Mononuclear cell (primary cell): ENCODE measurements at regions not wholly inside any gene's neighbourhood (a gene's known extent, or its start where the extent isn't known, plus 50 kb on each side); places are given as distances from the start of the nearest gene placed in this dataset.
"Not testable (repeated sequence)": the region's sequence is repeated elsewhere in the genome, so short reads cannot be mapped to it uniquely, and the experiment has no call there.

Source experiments
- H3K27me3 ChIP-seq: 2 replicates; pipeline ENCODE4 v1.6.0; 2011; ENCODE audit warnings: low read length, control low read depth; ENCODE audit not compliant: insufficient read depth
- H3K4me1 ChIP-seq: 2 replicates; pipeline ENCODE4 v1.5.1; 2011; ENCODE audit warnings: mild to moderate bottlenecking, low read length, control low read depth; ENCODE audit not compliant: insufficient read depth
- H3K4me3 ChIP-seq: 2 replicates; pipeline ENCODE4 v1.5.1; 2011; ENCODE audit warnings: mild to moderate bottlenecking, low read length, moderate library complexity
- H3K9me3 ChIP-seq: 2 replicates; pipeline ENCODE4 v1.5.1; 2011; ENCODE audit warnings: low read depth, mild to moderate bottlenecking, control low read depth, low read length

DNA sequence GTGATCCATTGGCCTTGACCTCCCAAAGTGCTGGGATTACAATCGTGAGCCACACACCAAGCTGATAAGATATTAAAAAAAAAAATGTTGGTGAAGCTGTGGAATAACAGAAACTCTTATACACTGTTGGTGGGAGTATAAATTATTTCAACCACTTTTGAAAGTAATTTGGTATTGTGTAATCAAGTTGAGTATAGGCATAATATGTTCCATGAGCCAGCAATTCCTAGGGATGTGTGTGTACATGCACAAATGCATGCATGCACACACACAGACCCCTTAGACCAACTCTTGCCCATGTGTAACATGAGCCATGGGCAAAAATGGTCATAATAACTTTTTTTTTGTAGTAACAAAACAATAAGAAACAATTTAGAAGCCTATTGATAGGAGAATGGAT is 130.2 kb upstream of the ANKRD28 start:
- H3K9me3 ChIP-seq, result no peaks in the 10 kb centered on the region
- peaks cover 2% of the 10 kb centered on the region for H3K27me3 ChIP-seq
- no peak overlapping the region for H3K4me3 ChIP-seq
- H3K4me1 ChIP-seq, result peaks cover 3% of the 10 kb centered on the region

DNA sequence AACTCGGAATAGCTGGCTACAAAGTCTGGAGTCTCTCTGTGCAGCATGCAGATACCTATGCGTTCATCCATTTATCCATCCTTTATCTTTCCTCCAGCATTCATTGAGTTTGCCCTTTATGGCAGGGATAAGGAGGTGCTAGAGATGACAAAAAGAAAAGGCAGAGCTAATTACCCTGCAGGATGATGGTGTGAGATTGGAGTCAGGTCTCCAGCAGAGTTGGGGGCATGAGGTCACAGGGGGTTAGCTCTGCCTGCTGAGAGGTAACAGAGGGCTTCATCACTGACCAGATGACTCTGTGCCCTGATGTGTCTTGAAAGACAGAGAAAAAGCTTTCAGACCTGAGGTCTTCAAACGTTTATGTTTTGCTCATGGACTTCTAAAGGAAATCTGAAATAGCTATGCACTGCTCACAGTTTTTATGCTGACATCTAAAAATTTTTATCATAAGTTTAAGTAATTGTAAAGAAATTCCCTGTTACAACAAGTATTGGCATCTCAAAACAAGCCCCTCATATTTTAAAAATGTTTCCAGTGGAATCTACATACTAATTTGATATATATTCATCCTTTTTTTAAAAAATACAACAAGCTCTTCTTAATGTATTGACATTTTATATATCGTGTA is 132.3 kb upstream of the ANKRD28 start:
- no peaks in the 10 kb centered on the region for H3K9me3 ChIP-seq
- H3K4me1 ChIP-seq, result peaks cover 3% of the 10 kb centered on the region
- no peak overlapping the region for H3K4me3 ChIP-seq
- H3K27me3 ChIP-seq, result peaks cover 2% of the 10 kb centered on the region

DNA sequence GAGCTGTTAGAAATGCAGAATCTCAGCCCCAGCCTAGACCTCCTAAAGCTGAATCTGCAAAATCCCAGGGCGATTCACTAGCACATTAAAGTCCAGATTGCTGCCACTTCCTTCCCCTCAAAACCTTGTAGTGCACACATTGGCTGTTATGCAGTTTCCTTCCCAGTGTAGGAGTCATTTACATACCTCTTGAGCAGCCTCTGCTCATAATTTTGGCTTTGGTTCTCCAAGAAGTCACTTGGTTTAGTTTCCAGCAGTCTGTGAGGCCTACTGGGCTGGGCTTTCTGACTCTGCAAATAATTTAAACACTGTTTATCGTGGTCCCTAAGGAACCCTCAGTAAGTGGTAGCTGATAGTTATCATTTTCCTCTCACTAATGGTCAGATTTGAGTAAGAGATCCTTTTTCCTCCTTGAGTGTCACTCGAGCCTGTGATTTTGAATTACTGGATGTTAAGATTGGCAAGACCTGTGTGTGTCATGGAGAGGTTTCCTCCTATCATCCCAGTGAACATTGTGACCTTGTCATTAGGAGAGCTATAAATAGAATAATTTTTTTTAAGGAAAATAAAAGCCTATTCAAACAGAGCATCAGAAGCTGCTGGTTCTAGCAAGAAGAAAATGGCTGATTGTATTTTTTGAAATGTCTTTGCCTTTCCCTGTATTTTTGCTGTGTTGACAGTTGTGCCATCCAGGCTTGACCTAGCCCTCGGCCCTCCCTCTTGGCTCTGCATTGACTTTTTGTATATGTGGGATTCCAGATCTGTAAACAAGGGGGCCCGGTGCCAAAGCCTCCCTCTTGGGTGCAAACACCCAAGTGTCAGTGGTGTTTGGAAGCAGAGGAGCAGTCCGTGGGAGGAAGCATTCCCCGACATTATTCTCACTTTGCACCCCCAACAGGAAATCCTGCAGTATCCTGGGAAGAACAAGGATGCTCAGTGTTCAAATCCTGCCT is 134.8 kb upstream of the ANKRD28 start:
- Histone ChIP-seq H3K9me3 (no peaks in the 10 kb centered on the region), H3K4me3 (no peak overlapping the region), H3K27me3 (peaks cover 2% of the 10 kb centered on the region), H3K4me1 (peaks cover 3% of the 10 kb centered on the region)

DNA sequence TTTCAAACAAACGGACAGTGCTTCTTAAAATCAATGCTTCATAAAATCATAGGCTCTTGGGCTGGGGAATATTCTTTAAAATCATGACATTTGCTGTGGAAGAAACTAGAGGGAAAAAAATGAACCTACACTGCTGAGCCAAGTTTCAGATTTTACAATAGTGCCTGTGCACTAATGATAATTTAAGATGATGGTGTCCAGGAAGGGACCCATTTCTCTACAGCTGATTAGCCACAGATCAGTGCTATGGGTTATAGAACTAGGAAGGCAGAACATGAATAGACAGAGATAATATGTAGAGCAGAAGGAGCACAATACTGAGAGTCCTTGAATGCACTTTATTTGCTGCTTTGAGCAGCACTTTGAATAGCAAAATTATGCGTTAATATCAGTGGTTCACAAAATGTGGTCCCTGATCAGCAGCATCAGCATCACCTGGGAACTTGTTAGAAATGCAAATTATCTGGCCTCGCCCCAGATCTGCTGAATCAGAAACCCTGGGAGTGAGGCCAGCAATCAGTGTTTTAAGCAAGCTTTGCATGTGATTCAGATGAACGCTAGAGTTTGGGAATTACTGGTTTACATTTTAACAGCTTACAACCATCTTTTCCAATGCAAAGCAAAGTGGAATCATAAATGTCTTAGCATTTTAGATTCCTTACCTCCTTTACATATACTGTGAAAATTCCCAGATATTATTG is 135.8 kb upstream of the ANKRD28 start:
- H3K4me3 ChIP-seq, result no peak overlapping the region
- H3K27me3 ChIP-seq, result no peaks in the 10 kb centered on the region
- H3K9me3 ChIP-seq, result no peaks in the 10 kb centered on the region
- H3K4me1 ChIP-seq, result peaks cover 3% of the 10 kb centered on the region

DNA sequence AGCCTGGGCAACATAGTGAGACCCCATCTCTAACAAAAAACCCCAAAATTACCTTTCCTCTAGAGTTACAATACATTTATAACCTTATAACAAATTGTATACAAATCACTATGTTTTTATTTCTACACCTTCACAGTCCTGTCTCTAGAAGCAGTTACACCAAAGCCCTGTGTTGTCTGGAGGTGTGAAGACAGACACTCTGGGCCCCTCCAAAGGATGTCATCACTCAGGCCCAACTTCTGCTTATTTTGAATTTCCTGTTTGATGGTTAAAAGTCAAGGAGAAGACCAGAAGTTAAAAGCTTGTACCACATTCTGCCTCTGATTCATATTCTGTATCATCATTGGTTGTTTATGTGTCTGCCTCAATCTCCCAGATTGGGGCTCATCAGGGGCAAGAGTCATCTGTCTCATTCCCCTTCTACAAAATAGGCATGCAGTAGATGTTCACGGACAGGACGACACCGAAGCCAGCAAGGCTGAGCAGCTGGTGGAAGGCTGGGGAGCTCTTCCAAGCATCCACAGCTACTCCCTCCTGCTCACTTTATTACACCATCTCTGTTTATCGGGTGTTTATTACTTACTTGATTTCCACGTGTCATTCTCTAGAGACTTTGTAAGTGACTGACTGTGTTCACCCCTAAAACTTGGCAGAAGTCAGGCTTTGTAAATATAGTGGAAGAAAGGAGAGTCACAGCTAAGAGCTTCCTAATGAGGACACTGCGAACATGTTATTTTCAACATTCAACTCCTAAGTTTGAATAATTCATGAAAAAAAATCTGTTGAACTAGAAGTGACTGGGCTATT is 136.8 kb upstream of the ANKRD28 start:
- Histone ChIP-seq H3K9me3 (no peaks in the 10 kb centered on the region), H3K4me1 (peaks cover 3% of the 10 kb centered on the region), H3K4me3 (no peak overlapping the region), H3K27me3 (no peaks in the 10 kb centered on the region)

DNA sequence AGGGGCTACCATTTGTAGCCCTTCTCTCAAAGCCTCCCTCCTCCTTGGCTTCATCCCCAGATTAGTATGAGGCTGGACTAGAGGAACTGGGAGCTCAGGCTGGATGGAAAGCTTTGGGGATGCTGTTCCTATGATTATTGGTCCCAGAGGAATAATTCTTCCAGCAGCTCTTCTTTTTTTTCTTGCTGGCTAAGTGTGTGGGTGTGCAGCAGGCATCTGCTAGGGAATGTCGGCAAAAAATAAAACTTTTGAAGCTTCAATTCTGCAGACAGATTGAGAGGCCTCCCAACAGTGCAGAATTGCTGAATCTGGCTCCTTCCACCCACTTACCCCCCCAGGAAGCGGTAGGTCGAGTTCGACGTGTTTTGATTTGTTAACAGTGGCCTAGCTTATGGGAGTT is 138.5 kb upstream of the ANKRD28 start:
- Histone ChIP-seq H3K9me3 (no peaks in the 10 kb centered on the region), H3K27me3 (no peaks in the 10 kb centered on the region), H3K4me1 (peaks cover 7% of the 10 kb centered on the region), H3K4me3 (no peak overlapping the region)

DNA sequence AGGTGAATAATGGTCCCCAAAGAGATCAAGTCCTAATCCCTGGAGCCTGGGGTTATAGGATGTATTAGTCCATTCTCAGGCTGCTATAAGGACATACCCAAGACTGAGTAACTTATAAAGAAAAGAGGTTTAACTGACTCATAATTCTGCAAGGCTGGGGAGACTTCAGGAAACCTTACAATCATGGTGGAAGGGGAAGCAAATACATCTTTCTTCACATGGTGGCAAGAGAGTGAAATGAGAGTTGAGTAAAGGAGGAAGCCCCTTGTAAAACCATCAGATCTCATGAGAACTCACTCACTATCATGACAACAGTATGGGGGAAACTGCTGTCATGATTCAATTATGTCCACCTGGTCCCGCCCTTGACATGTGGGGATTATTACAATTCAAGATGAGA is 142.9 kb upstream of the ANKRD28 start:
- Histone ChIP-seq H3K4me1 (peaks cover 3% of the 10 kb centered on the region), H3K4me3 (no peak overlapping the region), H3K9me3 (no peaks in the 10 kb centered on the region), H3K27me3 (no peaks in the 10 kb centered on the region)

DNA sequence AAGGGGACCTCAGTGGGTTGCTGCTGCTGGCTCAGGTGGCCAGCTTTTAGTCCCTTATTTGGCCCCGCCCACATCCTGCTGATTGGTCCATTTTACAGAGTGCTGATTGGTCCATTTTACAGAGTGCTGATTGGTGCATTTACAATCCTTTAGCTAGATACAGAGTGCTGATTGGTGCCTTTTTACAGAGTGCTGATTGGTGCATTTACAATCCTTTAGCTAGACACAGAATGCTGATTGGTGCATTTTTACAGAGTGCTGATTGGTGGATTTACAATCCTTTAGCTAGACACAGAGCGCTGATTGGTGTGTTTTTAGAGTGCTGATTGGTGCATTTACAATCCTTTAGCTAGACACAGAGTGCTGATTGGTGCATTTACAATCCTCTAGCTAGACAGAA is 143.7 kb upstream of the ANKRD28 start:
- H3K4me3 ChIP-seq, H3K4me1 ChIP-seq, H3K27me3 ChIP-seq, H3K9me3 ChIP-seq: not testable (repeated sequence)

DNA sequence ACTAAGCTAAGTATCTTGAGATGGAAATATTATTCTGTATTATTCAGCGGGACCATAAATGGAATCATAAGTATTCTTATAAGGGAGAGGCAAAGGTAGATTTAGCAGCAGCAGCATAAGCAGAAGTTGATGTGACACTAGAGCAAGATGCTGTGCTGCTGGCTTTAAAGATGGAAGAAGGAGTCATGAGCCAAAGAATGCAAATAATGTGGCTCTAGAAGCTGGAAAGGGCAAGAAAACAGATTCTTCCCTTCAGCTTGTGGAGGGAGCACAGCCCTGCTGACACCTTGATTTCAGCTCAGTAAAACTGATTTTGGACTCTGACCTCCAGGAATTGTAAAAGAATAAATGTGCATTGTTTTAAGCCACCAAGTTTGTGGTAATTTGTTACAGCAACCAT is 144.2 kb upstream of the ANKRD28 start:
- H3K27me3 ChIP-seq, result no peaks in the 10 kb centered on the region
- H3K9me3 ChIP-seq, result no peaks in the 10 kb centered on the region
- H3K4me3 ChIP-seq, result no peak overlapping the region
- peaks cover 3% of the 10 kb centered on the region for H3K4me1 ChIP-seq

DNA sequence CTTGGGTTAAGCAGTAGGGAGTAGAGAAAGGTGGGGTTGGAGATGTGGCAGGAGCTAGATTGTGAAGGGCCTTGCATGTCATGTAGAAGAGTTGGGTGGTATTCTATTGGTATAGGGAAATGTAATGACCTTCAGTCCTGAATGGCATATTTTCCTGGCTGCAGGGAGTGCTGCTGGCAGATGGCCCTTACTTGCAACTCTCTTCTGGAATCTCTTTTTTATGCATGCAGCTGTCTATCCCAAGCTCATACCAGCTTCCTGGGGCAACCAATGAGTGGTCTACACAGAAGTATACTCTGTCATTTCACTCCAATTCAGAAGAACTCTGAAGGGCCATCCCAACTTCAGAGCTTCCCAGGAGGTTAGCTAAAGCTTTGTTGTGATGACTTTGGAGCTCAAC is 144.7 kb upstream of the ANKRD28 start:
- no peak overlapping the region for H3K4me3 ChIP-seq
- H3K4me1 ChIP-seq, result peaks cover 3% of the 10 kb centered on the region
- H3K27me3 ChIP-seq, result no peaks in the 10 kb centered on the region
- no peaks in the 10 kb centered on the region for H3K9me3 ChIP-seq

DNA sequence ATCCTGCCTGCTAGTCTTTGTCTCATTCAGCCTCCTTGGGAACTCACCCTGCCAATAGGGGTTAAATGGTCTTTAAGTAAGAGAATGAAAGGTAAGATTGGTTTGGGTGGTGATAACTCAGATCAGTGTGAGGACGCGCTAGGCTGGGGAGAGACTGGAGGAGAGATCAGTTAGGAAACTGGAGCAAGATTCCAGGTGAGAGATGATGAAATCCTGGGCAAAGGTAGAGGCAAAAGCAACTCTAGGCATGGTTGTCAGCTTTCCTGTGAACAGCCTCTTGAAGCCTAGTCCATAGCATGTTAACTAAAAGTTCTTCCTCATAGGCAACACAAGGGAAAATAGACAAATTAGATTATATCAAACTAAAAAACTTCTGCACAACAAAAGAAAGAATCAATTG is 145.2 kb upstream of the ANKRD28 start:
- peaks cover 3% of the 10 kb centered on the region for H3K4me1 ChIP-seq
- H3K27me3 ChIP-seq, result no peaks in the 10 kb centered on the region
- no peaks in the 10 kb centered on the region for H3K9me3 ChIP-seq
- H3K4me3 ChIP-seq, result no peak overlapping the region

DNA sequence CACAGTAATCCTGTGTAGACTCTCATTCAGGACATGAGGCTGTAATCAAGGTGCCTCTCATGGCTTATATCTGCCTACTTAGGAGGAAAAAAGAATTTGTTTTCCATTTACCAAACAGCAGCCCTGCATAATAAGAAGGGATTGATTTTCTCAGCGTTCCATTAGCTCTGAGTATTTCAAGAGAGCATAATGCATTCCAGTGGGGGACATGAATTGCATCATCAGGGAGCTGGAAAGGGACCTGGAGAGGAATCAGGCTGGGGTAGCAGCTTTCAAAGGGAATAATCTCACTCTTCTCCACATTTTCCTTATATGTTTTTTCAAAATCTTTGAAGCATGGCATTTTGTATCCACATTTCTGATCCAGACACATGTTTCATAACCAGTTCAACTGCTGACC is 150.6 kb upstream of the ANKRD28 start:
- no peak overlapping the region for H3K4me3 ChIP-seq
- no peaks in the 10 kb centered on the region for H3K9me3 ChIP-seq
- H3K4me1 ChIP-seq, result no peaks in the 10 kb centered on the region
- H3K27me3 ChIP-seq, result no peaks in the 10 kb centered on the region

DNA sequence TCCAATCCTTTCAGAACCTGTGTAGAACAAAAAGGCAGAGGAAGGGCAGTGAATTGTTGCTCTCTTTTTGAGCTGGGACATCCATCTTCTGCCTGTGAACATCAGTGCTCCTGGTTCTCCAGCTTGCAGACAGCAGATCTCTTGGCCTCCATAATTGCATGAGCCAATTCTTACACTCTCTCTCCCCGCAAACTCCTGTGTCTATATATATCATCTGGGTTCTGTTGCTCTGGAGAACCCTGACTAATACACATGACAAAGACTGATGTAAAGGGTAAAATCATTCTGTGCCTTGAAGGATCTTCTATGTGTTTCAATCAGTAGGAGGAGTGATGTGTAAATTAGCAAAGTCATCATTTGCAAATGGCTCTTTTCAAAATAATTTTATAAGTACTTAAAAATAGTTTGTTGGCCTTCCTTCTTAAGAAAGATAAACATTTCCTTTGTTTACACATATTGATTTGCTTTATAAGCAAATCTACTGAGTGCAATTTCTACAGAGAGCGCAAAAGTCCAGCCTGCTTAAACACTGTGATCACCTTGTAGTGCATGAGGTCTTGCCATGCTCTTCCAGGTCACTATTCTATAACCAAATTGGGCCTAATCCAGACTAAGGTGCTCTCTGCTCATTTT is 154.9 kb upstream of the ANKRD28 start:
- Histone ChIP-seq H3K4me1 (no peaks in the 10 kb centered on the region), H3K9me3 (no peaks in the 10 kb centered on the region), H3K4me3 (no peak overlapping the region), H3K27me3 (no peaks in the 10 kb centered on the region)

DNA sequence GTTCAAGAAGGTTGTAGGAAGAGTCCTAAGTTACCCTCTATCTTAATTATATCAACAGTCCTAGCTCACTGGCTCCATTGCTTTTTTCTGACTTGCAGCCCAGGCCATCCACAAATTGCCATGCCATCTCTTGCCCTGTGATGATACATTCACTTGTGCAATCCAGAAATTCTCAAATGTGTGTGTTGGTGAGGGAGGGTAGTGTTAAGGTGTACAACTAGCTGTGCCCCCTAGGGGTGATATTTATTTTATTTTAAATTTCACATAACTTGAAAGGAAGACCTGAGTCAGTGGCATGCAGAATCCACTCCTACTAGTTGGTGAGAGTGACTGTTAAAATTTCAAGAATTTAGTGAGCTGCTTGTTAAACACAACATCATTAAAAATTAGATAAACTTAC is 156.1 kb upstream of the ANKRD28 start:
- H3K9me3 ChIP-seq, result no peaks in the 10 kb centered on the region
- H3K27me3 ChIP-seq, result no peaks in the 10 kb centered on the region
- no peak overlapping the region for H3K4me3 ChIP-seq
- no peaks in the 10 kb centered on the region for H3K4me1 ChIP-seq
